ENCODE measurements at regions not wholly inside any gene's neighbourhood (a gene's known extent, or its start where the extent isn't known, plus 50 kb on each side); places are given as distances from the start of the nearest gene placed in this dataset.

- DNase-seq (no peak), ATAC-seq (no peak)
- Histone ChIP-seq H3K9me3 (no peaks in the 10 kb centered on the region), H3K36me3 (ENCODE audit: insufficient read depth in 1 of 2, low read depth in 1 of 2) (no peaks in the 10 kb centered on the region), H3K27me3 (ENCODE audit: insufficient read depth in 3 of 3, low read length in 2 of 3) (no peaks in the 10 kb centered on the region), H3K4me3 (no peak overlapping the region), H3K4me1 (no peaks in the 10 kb centered on the region), H3K27ac (no peak overlapping the region)
- intact Hi-C loops (cut with DNase I) = no loop called here
- TF ChIP-seq CTCF (IDR thresholded peaks at IDR 0.05) = no peak
- WGBS, 3 donors = 35 to 63% (median 53%) methylated on average over 1 of the region's 1 CpG
Measured at GRCh38 chr13:63025741-63026140, 1610.1 kb upstream of the PCDH20 start.

DNA sequence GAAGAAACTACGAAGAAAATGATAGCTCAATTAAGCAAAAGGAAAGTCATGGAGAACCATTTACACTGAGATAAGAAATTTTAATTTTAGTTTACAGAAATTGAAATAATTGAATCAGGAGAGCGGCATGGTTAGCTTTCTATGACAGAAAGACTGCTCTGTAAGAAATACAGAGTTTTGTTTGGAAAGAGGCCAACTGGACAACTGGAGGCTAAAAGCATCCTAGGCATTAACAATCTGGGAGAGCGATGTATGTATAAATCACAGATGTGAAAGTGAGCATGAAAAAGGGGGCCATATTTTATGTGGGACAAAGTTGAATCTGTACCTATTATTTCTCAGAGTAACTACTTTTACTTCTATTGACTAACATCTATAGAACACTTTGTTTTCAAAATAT, 1608.8 kb upstream of the PCDH20 start:
- WGBS, 3 donors = 29 to 39% (median 35%) methylated on average over 3 of the region's 3 CpGs
- no peaks in the 10 kb centered on the region for H3K4me1 ChIP-seq

GRCh38 chr13:63011996-63012395, 1596.3 kb upstream of the PCDH20 start:
- Histone ChIP-seq H3K9me3 (no peaks in the 10 kb centered on the region), H3K4me1 (no peaks in the 10 kb centered on the region), H3K36me3 (ENCODE audit: insufficient read depth in 1 of 2, low read depth in 1 of 2) (no peaks in the 10 kb centered on the region), H3K27ac (no peak overlapping the region), H3K27me3 (ENCODE audit: insufficient read depth in 3 of 3, low read length in 2 of 3) (no peaks in the 10 kb centered on the region), H3K4me3 (no peak overlapping the region)
- ATAC-seq (no peak), DNase-seq (no peak)
- intact Hi-C loops (cut with DNase I) = no loop called here
- TF ChIP-seq CTCF (IDR thresholded peaks at IDR 0.05) = no peak
- 20 to 30% (median 23%) methylated on average over 2 of the region's 2 CpGs for WGBS, 3 donors

More for the DNA sequence above, 1608.8 kb upstream of the PCDH20 start:
- no peaks in the 10 kb centered on the region for H3K27me3 ChIP-seq (ENCODE audit: insufficient read depth in 3 of 3, low read length in 2 of 3)
- no peaks in the 10 kb centered on the region for H3K9me3 ChIP-seq
- ATAC-seq (no peak), DNase-seq (no peak)
- TF ChIP-seq CTCF (IDR thresholded peaks at IDR 0.05) = no peak
- H3K27ac ChIP-seq = no peak overlapping the region
- H3K4me3 ChIP-seq = no peak overlapping the region
- no peaks in the 10 kb centered on the region for H3K36me3 ChIP-seq (ENCODE audit: insufficient read depth in 1 of 2, low read depth in 1 of 2)
- intact Hi-C loops (cut with DNase I) = no loop called here

- no peaks in the 10 kb centered on the region for H3K9me3 ChIP-seq
- TF ChIP-seq CTCF (IDR thresholded peaks at IDR 0.05) = no peak
- no peak overlapping the region for H3K4me3 ChIP-seq
- intact Hi-C loops (cut with DNase I) = no loop called here
- no peaks in the 10 kb centered on the region for H3K36me3 ChIP-seq (ENCODE audit: insufficient read depth in 1 of 2, low read depth in 1 of 2)
- ATAC-seq (no peak), DNase-seq (no peak)
- no peak overlapping the region for H3K27ac ChIP-seq
- no peaks in the 10 kb centered on the region for H3K4me1 ChIP-seq
- no peaks in the 10 kb centered on the region for H3K27me3 ChIP-seq (ENCODE audit: insufficient read depth in 3 of 3, low read length in 2 of 3)
Measured at GRCh38 chr13:63010072-63010658, 1594.5 kb upstream of the PCDH20 start.

GRCh38 chr13:63005625-63006024, 1590.0 kb upstream of the PCDH20 start:
- ATAC-seq (no peak), DNase-seq (no peak)
- H3K9me3 ChIP-seq = no peaks in the 10 kb centered on the region
- no peaks in the 10 kb centered on the region for H3K36me3 ChIP-seq (ENCODE audit: insufficient read depth in 1 of 2, low read depth in 1 of 2)
- H3K4me3 ChIP-seq = no peak overlapping the region
- H3K4me1 ChIP-seq = no peaks in the 10 kb centered on the region
- H3K27me3 ChIP-seq (ENCODE audit: insufficient read depth in 3 of 3, low read length in 2 of 3) = no peaks in the 10 kb centered on the region
- no peak overlapping the region for H3K27ac ChIP-seq
- TF ChIP-seq CTCF (IDR thresholded peaks at IDR 0.05) = no peak
- intact Hi-C loops (cut with DNase I) = no loop called here

Data from psoas muscle (tissue), 7 donors.